H9 (cell line): ENCODE measurements at regions not wholly inside any gene's neighbourhood (a gene's known extent, or its start where the extent isn't known, plus 50 kb on each side); places are given as distances from the start of the nearest gene placed in this dataset.
A peak's percentile ranks its signal among the peaks of the same experiment; 100 is the strongest.

Source experiments
- DNase-seq: peaks from one replicate; pipeline ENCODE4 v3.0.0-alpha.2; 2017
- H2AFZ ChIP-seq: one replicate; pipeline ENCODE4 v1.6.1; 2013; ENCODE audit warnings: mild to moderate bottlenecking, low read length, control low read depth, moderate library complexity
- H2AK5ac ChIP-seq: 2 replicates; pipeline ENCODE4 v1.6.1; 2013; ENCODE audit warnings: low read length, control low read depth, mixed read lengths; ENCODE audit not compliant: insufficient read length
- H2BK120ac ChIP-seq: one replicate; pipeline ENCODE4 v1.6.1; 2013; ENCODE audit warnings: low read depth, mild to moderate bottlenecking, low read length, control low read depth, inconsistent platforms; ENCODE audit not compliant: poor library complexity, severe bottlenecking
- H2BK12ac ChIP-seq: 2 replicates; pipeline ENCODE4 v1.6.1; 2013; ENCODE audit warnings: low read length, control low read depth, mixed read lengths, low read depth; ENCODE audit not compliant: insufficient read length
- H2BK15ac ChIP-seq: 2 replicates; pipeline ENCODE4 v1.6.1; 2013; ENCODE audit warnings: low read depth, low read length, control low read depth
- H2BK20ac ChIP-seq: one replicate; pipeline ENCODE4 v1.6.1; 2013; ENCODE audit warnings: low read depth, mild to moderate bottlenecking, low read length, control low read depth, inconsistent platforms; ENCODE audit not compliant: poor library complexity, severe bottlenecking
- H2BK5ac ChIP-seq: 2 replicates; pipeline ENCODE4 v1.6.1; 2013; ENCODE audit warnings: low read length, control low read depth, mixed read lengths; ENCODE audit not compliant: insufficient read length
- H3K14ac ChIP-seq: 2 replicates; pipeline ENCODE4 v1.6.1; 2013; ENCODE audit warnings: low read length, control low read depth; ENCODE audit not compliant: insufficient read depth
- H3K18ac ChIP-seq: 2 replicates; pipeline ENCODE4 v1.6.1; 2013; ENCODE audit warnings: low read depth, mild to moderate bottlenecking, mixed read lengths, low read length, control low read depth; ENCODE audit not compliant: insufficient read length
- H3K23ac ChIP-seq: 2 replicates; pipeline ENCODE4 v1.6.1; 2013; ENCODE audit warnings: low read length, control low read depth, mixed read lengths, low read depth; ENCODE audit not compliant: insufficient read length
- H3K23me2 ChIP-seq: 2 replicates; pipeline ENCODE4 v1.6.1; 2013; ENCODE audit warnings: low read depth, mild to moderate bottlenecking, mixed read lengths, low read length, control low read depth; ENCODE audit not compliant: insufficient read length, poor library complexity, severe bottlenecking
- H3K27ac ChIP-seq: 2 replicates; pipeline ENCODE4 v1.5.1; 2013; ENCODE audit warnings: low read length, control low read depth, mixed read lengths, low read depth; ENCODE audit not compliant: insufficient read length
- H3K27me3 ChIP-seq: 2 replicates; pipeline ENCODE4 v1.6.1; 2013; ENCODE audit warnings: low read length, control low read depth, inconsistent platforms; ENCODE audit not compliant: insufficient read depth
- H3K4ac ChIP-seq: 2 replicates; pipeline ENCODE4 v1.6.1; 2013; ENCODE audit warnings: low read depth, mild to moderate bottlenecking, control low read depth, inconsistent platforms, low read length, moderate library complexity
- H3K4me1 ChIP-seq: 2 replicates; pipeline ENCODE4 v1.6.1; 2013; ENCODE audit warnings: low read length, control low read depth, inconsistent platforms; ENCODE audit not compliant: insufficient read depth
- H3K4me2 ChIP-seq: 2 replicates; pipeline ENCODE4 v1.6.1; 2013; ENCODE audit warnings: low read length, control low read depth, mixed read lengths; ENCODE audit not compliant: insufficient read length, insufficient read depth
- H3K56ac ChIP-seq: 2 replicates; pipeline ENCODE4 v1.6.1; 2013; ENCODE audit warnings: low read depth, mild to moderate bottlenecking, mixed read lengths, low read length, control low read depth; ENCODE audit not compliant: insufficient read length
- H3K79me1 ChIP-seq: 2 replicates; pipeline ENCODE4 v1.6.1; 2013; ENCODE audit warnings: low read depth, mild to moderate bottlenecking, moderate library complexity, low read length, control low read depth, inconsistent platforms; ENCODE audit not compliant: insufficient read depth, poor library complexity, severe bottlenecking
- H3K79me2 ChIP-seq: 2 replicates; pipeline ENCODE4 v1.6.1; 2013; ENCODE audit warnings: low read length, control low read depth, inconsistent platforms; ENCODE audit not compliant: insufficient read depth
- H3K9ac ChIP-seq: 2 replicates; pipeline ENCODE4 v1.6.1; 2013; ENCODE audit warnings: low read length, control low read depth, mixed read lengths; ENCODE audit not compliant: insufficient read length; ENCODE audit errors: extremely low read depth
- H3K9me3 ChIP-seq: one replicate; pipeline ENCODE4 v1.6.1; 2013; ENCODE audit warnings: low read depth, low read length, inconsistent platforms; ENCODE audit not compliant: control insufficient read depth
- H3T11ph ChIP-seq: one replicate; pipeline ENCODE4 v1.6.1; 2013; ENCODE audit warnings: mild to moderate bottlenecking, low read length, control low read depth, inconsistent platforms
- H4K20me1 ChIP-seq: one replicate; pipeline ENCODE4 v1.6.1; 2013; ENCODE audit not compliant: control insufficient read depth, insufficient read length, insufficient read depth
- H4K5ac ChIP-seq: 2 replicates; pipeline ENCODE4 v1.6.1; 2013; ENCODE audit warnings: low read depth, mild to moderate bottlenecking, mixed read lengths, low read length, control low read depth; ENCODE audit not compliant: insufficient read length
- H4K8ac ChIP-seq: replicated peaks from 2 replicates; pipeline ENCODE4 v1.6.1; 2013; ENCODE audit warnings: low read length, control low read depth, mixed read lengths, low read depth; ENCODE audit not compliant: insufficient read length
- H4K91ac ChIP-seq: 2 replicates; pipeline ENCODE4 v1.6.1; 2013; ENCODE audit warnings: low read depth, mild to moderate bottlenecking, moderate library complexity, mixed read lengths, low read length, control low read depth; ENCODE audit not compliant: insufficient read length
- H3K27ac Mint-ChIP-seq, 3 experiments: 2 replicates in 2 of 3; 3 replicates in 1 of 3; pipeline ENCODE4 v1.8.0; 2020 to 2021; ENCODE audit warnings: mixed read lengths in 3 of 3, mild to moderate bottlenecking in 1 of 3, moderate library complexity in 1 of 3
- H3K27me3 Mint-ChIP-seq: 2 replicates; pipeline ENCODE4 v1.8.0; 2021; ENCODE audit warnings: low read depth, mild to moderate bottlenecking, moderate library complexity, mixed read lengths
- H3K36me3 Mint-ChIP-seq, 3 experiments: 2 replicates in 2 of 3; 3 replicates in 1 of 3; pipeline ENCODE4 v1.8.0; 2020 to 2021; ENCODE audit warnings: low read depth in 3 of 3, mixed read lengths in 3 of 3; ENCODE audit not compliant: insufficient read depth in 1 of 3
- H3K4me1 Mint-ChIP-seq, 2 experiments: 2 replicates each; pipeline ENCODE4 v1.8.0; 2020; ENCODE audit warnings: mixed read lengths in 2 of 2
- H3K4me3 Mint-ChIP-seq, 2 experiments: 2 replicates in 1 of 2; 3 replicates in 1 of 2; pipeline ENCODE4 v1.8.0; 2020 to 2021; ENCODE audit warnings: mild to moderate bottlenecking in 2 of 2, mixed read lengths in 2 of 2, moderate library complexity in 1 of 2
- H3K9me3 Mint-ChIP-seq, 2 experiments: 2 replicates in 1 of 2; 3 replicates in 1 of 2; pipeline ENCODE4 v1.8.0; 2020; ENCODE audit warnings: mild to moderate bottlenecking in 2 of 2, mixed read lengths in 2 of 2, moderate library complexity in 1 of 2
- WGBS: extraction: QIAGEN DNeasy Blood & Tissue Kit; methylation state at CpG from one replicate; pipeline ENCODE4 v1.1.7; 2013; ENCODE audit warnings: missing lambda C conversion rate, low lambda C conversion rate, mixed read lengths; ENCODE audit not compliant: insufficient read length; ENCODE audit errors: extremely low coverage; 5-methylcytosine and 5-hydroxymethylcytosine counted together
- TF ChIP-seq, protein P1 (sequence below): fragments of 200-600 bp; sonication (generic); conservative IDR thresholded peaks from 3 replicates; pipeline ENCODE4 v1.8.0; 2021; ENCODE audit warnings: antibody characterized with exemption, mild to moderate bottlenecking

DNA sequence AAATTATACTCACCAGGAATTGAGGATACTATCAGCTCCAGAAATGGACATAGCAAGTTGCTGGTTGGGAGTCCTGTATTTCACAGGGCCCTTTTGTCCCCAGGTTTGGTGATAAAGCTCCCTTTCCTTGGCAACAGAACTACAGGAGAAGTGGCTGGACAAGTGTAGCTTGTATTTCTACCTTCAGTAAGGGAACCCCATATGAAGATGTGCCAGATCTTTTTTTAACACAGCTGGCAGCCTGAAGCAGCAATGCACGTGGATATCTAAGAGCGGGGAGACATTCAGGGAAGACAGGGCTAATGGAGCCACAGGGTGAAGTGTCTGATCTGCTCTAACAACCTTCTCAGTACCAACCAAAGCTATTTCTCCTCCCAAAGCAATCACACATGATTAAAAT is 373.9 kb upstream of the ID4 start:
- TF ChIP-seq, protein P1, sequence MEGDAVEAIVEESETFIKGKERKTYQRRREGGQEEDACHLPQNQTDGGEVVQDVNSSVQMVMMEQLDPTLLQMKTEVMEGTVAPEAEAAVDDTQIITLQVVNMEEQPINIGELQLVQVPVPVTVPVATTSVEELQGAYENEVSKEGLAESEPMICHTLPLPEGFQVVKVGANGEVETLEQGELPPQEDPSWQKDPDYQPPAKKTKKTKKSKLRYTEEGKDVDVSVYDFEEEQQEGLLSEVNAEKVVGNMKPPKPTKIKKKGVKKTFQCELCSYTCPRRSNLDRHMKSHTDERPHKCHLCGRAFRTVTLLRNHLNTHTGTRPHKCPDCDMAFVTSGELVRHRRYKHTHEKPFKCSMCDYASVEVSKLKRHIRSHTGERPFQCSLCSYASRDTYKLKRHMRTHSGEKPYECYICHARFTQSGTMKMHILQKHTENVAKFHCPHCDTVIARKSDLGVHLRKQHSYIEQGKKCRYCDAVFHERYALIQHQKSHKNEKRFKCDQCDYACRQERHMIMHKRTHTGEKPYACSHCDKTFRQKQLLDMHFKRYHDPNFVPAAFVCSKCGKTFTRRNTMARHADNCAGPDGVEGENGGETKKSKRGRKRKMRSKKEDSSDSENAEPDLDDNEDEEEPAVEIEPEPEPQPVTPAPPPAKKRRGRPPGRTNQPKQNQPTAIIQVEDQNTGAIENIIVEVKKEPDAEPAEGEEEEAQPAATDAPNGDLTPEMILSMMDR = no peak
- H3K4me2 ChIP-seq = no peak overlapping the region
- no peak overlapping the region for H2AK5ac ChIP-seq
- no peak overlapping the region for H2BK5ac ChIP-seq
- H3K14ac ChIP-seq = no peak overlapping the region
- no peaks in the 10 kb centered on the region for H3K36me3 Mint-ChIP-seq
- no peaks in the 10 kb centered on the region for H3K9me3 ChIP-seq
- no peak overlapping the region for H2BK120ac ChIP-seq
- H4K8ac ChIP-seq = no peak overlapping the region
- WGBS = no CpG with 5 or more reads among the region's 2 CpGs
- H3K9me3 Mint-ChIP-seq = no peaks in the 10 kb centered on the region
- H3K23me2 ChIP-seq = no peaks in the 10 kb centered on the region
- H3K79me2 ChIP-seq = no peaks in the 10 kb centered on the region
- no peak overlapping the region for H3K23ac ChIP-seq
- H2BK12ac ChIP-seq = no peak overlapping the region
- H3K4me3 Mint-ChIP-seq = no peak overlapping the region
- no peaks in the 10 kb centered on the region for H4K20me1 ChIP-seq
- H2BK15ac ChIP-seq = no peak overlapping the region
- no peaks in the 10 kb centered on the region; the same call in 1 of the 2 replicates for H3K27me3 Mint-ChIP-seq
- H3K27me3 ChIP-seq = no peaks in the 10 kb centered on the region
- no peak overlapping the region for H3K9ac ChIP-seq
- no peaks in the 10 kb centered on the region for H3K79me1 ChIP-seq
- no peak overlapping the region for H3T11ph ChIP-seq
- no peak overlapping the region for H2BK20ac ChIP-seq
- no peak overlapping the region for H3K18ac ChIP-seq
- no peak overlapping the region for H3K56ac ChIP-seq
- no peak overlapping the region for H2AFZ ChIP-seq
- H3K27ac ChIP-seq = no peak overlapping the region
- H3K4me1 ChIP-seq = no peaks in the 10 kb centered on the region
- peak overlapping the region in 1 of 3 experiments; percentile 66; a peak in 1 of 7 replicates for H3K27ac Mint-ChIP-seq
- no peak overlapping the region for H3K4ac ChIP-seq
- H4K5ac ChIP-seq = no peak overlapping the region
- H3K4me1 Mint-ChIP-seq = peaks cover 0 to 4% of the 10 kb centered on the region in 2 experiments; a peak in 1 of 4 replicates
- DNase-seq = no peak
- no peak overlapping the region for H4K91ac ChIP-seq
